AG04450 (cell line): ENCODE measurements at regions not wholly inside any gene's neighbourhood (a gene's known extent, or its start where the extent isn't known, plus 50 kb on each side); places are given as distances from the start of the nearest gene placed in this dataset.

Experiments
- CTCF ChIA-PET: fragments of 300-600, 350-600 bp; formaldehyde crosslinking; extraction: SDS; loops from one replicate; lab custom pipeline; 2022; ENCODE audit warnings: antibody characterized with exemption, inconsistent platforms; lab: Charles Lee
- POLR2A ChIA-PET: fragments of 350-600 bp; formaldehyde crosslinking; extraction: SDS; loops from one replicate; lab custom pipeline; 2021; ENCODE audit warnings: antibody characterized with exemption, inconsistent platforms; lab: Yijun Ruan, JAX
- DNase-seq: peaks from one replicate; pipeline ENCODE4 v3.0.0-alpha.2; 2011; ENCODE audit warnings: low read depth, low spot score
- H3K27ac ChIP-seq: one replicate; pipeline ENCODE4 v1.5.1; 2012; ENCODE audit warnings: low read depth, low read length, control low read depth
- H3K27me3 ChIP-seq: one replicate; pipeline ENCODE4 v1.6.0; 2012; ENCODE audit warnings: low read length; ENCODE audit not compliant: control insufficient read depth, insufficient read depth
- H3K4me3 ChIP-seq: 2 replicates; pipeline ENCODE4 v1.5.1; 2011; ENCODE audit warnings: mild to moderate bottlenecking, low read depth, low read length, control low read depth
- H3K9me3 ChIP-seq: 2 replicates; pipeline ENCODE4 v1.5.1; 2012; ENCODE audit warnings: low read length; ENCODE audit not compliant: control insufficient read depth, insufficient read depth
- CTCF ChIP-seq: IDR thresholded peaks from 2 replicates; pipeline ENCODE4 v1.5.1; 2011; ENCODE audit warnings: low read depth, low read length, control low read depth, inconsistent platforms

- CTCF ChIA-PET: no interaction called here
- Histone ChIP-seq H3K27ac (no peak overlapping the region), H3K9me3 (peaks cover 28% of the 10 kb centered on the region), H3K4me3 (no peak overlapping the region), H3K27me3 (no peaks in the 10 kb centered on the region)
- no peak for DNase-seq
- POLR2A ChIA-PET: no interaction called here
- no peak for TF ChIP-seq CTCF
Measured at GRCh38 chr22:34326901-34327300, 406.6 kb upstream of the LARGE1 start.

DNA sequence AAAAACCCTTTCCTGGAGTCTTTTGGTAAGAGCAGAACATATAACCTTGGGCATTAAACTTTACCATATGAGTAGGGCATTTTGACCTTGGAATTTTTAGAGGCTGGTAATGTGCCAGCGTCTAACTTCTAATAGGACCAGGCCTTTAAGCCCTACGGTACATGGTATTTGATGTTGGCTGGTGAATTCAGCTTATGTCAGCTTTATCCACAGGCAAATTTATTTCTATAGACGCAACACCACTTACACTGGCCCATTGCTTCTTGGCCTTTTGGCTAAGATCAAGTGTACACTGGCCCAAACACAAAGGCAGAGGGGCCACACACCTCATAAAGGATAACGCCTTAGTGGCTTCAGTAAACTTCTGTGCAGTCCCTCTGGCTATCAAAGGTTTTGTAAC, 410.2 kb upstream of the LARGE1 start:
- CTCF ChIA-PET: no interaction called here
- TF ChIP-seq CTCF: no peak
- no peaks in the 10 kb centered on the region for H3K27me3 ChIP-seq
- no peak overlapping the region for H3K4me3 ChIP-seq
- peaks cover 35% of the 10 kb centered on the region for H3K9me3 ChIP-seq
- H3K27ac ChIP-seq: no peak overlapping the region
- POLR2A ChIA-PET: no interaction called here
- DNase-seq: no peak

DNA sequence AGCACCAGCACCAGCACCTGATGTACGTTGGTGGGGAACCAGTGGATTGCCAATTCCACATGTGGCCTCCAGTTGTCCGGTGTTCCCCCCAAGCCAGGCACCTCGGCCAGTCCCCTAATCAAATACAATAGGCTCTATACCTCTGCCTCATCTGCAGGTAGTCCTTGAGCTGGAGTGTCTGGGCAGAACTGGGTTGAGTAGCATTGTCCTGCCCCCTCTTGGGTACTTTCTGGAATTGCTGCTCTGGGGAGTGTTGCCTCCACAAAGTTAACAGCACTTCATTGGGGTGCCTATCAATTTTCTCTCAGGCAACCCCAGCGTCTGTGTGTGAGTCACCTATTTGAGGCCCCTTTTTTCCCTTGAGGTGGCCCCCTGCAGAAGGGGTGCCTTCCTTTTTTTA, 413.0 kb upstream of the LARGE1 start:
- no peak for DNase-seq
- H3K27me3 ChIP-seq: no peaks in the 10 kb centered on the region
- ChIA-PET CTCF (no interaction called here), POLR2A (no interaction called here)
- TF ChIP-seq CTCF: no peak
- H3K4me3 ChIP-seq: no peak overlapping the region
- H3K9me3 ChIP-seq: peaks cover 34% of the 10 kb centered on the region
- H3K27ac ChIP-seq: no peak overlapping the region

DNA sequence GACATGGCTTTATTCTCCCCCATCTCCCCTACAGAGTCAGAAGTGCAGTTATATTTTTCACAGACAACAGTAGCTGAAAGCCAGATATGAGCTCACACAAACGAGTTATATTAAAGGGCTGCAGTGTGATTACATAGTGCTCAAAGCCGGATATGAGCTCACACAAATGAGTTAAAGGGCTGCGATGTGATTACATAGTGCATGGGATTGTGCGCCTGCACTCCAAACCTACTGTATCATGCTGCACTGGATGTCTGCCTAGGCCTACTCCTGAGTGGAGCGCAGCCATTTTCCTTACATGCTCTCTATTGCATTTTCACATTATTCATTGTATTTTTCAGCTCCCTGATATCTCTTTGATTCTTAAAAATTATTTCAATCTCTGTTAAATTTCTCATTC, 414.6 kb upstream of the LARGE1 start:
- DNase-seq: no peak
- TF ChIP-seq CTCF: no peak
- Histone ChIP-seq H3K27ac (no peak overlapping the region), H3K4me3 (no peak overlapping the region), H3K27me3 (no peaks in the 10 kb centered on the region), H3K9me3 (peaks cover 36% of the 10 kb centered on the region)
- CTCF ChIA-PET: no interaction called here
- POLR2A ChIA-PET: no interaction called here

DNA sequence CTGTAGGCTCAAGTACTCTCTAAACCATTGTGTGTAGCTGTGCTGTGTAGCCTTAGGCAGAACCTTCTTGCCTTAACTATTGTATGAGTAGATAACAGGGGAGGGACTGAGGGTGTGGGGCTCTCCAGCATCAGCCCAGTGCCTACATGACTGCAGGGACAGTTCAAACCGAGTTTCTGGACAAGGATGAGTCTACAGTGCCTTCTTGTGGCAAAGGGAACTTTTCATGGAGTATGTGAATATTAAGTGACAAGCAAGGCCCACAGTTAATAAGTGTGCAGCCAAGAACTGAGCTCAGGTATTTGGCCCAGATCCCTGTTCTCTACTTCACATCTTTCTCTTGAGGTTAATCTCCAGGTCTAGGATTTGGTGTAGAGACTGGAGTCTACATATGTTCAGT, 424.4 kb upstream of the LARGE1 start:
- H3K27me3 ChIP-seq: no peaks in the 10 kb centered on the region
- H3K4me3 ChIP-seq: no peak overlapping the region
- no peak overlapping the region for H3K27ac ChIP-seq
- no peak for TF ChIP-seq CTCF
- ChIA-PET CTCF (no interaction called here), POLR2A (no interaction called here)
- no peak for DNase-seq
- H3K9me3 ChIP-seq: peaks cover 19% of the 10 kb centered on the region
